ENCODE measurements at regions not wholly inside any gene's neighbourhood (a gene's known extent, or its start where the extent isn't known, plus 50 kb on each side); places are given as distances from the start of the nearest gene placed in this dataset.
"Not testable (repeated sequence)": the region's sequence is repeated elsewhere in the genome, so short reads cannot be mapped to it uniquely, and the experiment has no call there.

- in situ Hi-C loops (cut with HindIII; ENCODE audit: low pct_ligation_motif_present, low sequenced_read_pairs), result no loop called here
- DNase-seq, result no peak
- no peak overlapping the region for H3K27ac ChIP-seq
- TF ChIP-seq CTCF (IDR thresholded peaks at IDR 0.05; ENCODE audit: low read depth, low read length, missing control alignments), result no peak
- H3K27me3 ChIP-seq (replicated peaks), result no peaks in the 10 kb centered on the region
- no peak overlapping the region for H3K4me3 ChIP-seq (ENCODE audit: low read depth, low read length)
- no peaks in the 10 kb centered on the region for H3K36me3 ChIP-seq (replicated peaks)
Observed at GRCh38 chr12:131192951-131193350, 239.2 kb downstream of the ADGRD1 start.

GRCh38 chr12:131194166-131194565 is 240.5 kb downstream of the ADGRD1 start:
- Histone ChIP-seq H3K27me3 (replicated peaks) (no peaks in the 10 kb centered on the region), H3K4me3 (ENCODE audit: low read depth, low read length) (no peak overlapping the region), H3K27ac (no peak overlapping the region), H3K36me3 (replicated peaks) (no peaks in the 10 kb centered on the region)
- in situ Hi-C loops (cut with HindIII; ENCODE audit: low pct_ligation_motif_present, low sequenced_read_pairs), result no loop called here
- no peak for TF ChIP-seq CTCF (IDR thresholded peaks at IDR 0.05; ENCODE audit: low read depth, low read length, missing control alignments)
- no peak for DNase-seq

- no peaks in the 10 kb centered on the region for H3K36me3 ChIP-seq (replicated peaks)
- H3K27ac ChIP-seq, result no peak overlapping the region
- in situ Hi-C loops (cut with HindIII; ENCODE audit: low pct_ligation_motif_present, low sequenced_read_pairs), result no loop called here
- TF ChIP-seq CTCF (IDR thresholded peaks at IDR 0.05; ENCODE audit: low read depth, low read length, missing control alignments), result no peak
- DNase-seq, result no peak
- no peaks in the 10 kb centered on the region for H3K27me3 ChIP-seq (replicated peaks)
- H3K4me3 ChIP-seq (ENCODE audit: low read depth, low read length), result no peak overlapping the region
Observed at GRCh38 chr12:131195796-131196195, 242.1 kb downstream of the ADGRD1 start.

GRCh38 chr12:131196220-131196619 is 242.5 kb downstream of the ADGRD1 start:
- no peaks in the 10 kb centered on the region for H3K36me3 ChIP-seq (replicated peaks)
- no peaks in the 10 kb centered on the region for H3K27me3 ChIP-seq (replicated peaks)
- no peak overlapping the region for H3K27ac ChIP-seq
- H3K4me3 ChIP-seq (ENCODE audit: low read depth, low read length), result no peak overlapping the region
- TF ChIP-seq CTCF (IDR thresholded peaks at IDR 0.05; ENCODE audit: low read depth, low read length, missing control alignments), result no peak
- no peak for DNase-seq
- in situ Hi-C loops (cut with HindIII; ENCODE audit: low pct_ligation_motif_present, low sequenced_read_pairs), result no loop called here

- no peaks in the 10 kb centered on the region for H3K36me3 ChIP-seq (replicated peaks)
- in situ Hi-C loops (cut with HindIII; ENCODE audit: low pct_ligation_motif_present, low sequenced_read_pairs), result no loop called here
- H3K27me3 ChIP-seq (replicated peaks), result no peaks in the 10 kb centered on the region
- TF ChIP-seq CTCF (IDR thresholded peaks at IDR 0.05; ENCODE audit: low read depth, low read length, missing control alignments), result no peak
- H3K27ac ChIP-seq, result no peak overlapping the region
- DNase-seq, result no peak
- H3K4me3 ChIP-seq (ENCODE audit: low read depth, low read length), result no peak overlapping the region
Observed at GRCh38 chr12:131197490-131197889, 243.8 kb downstream of the ADGRD1 start.

GRCh38 chr12:131199221-131199620 is 245.5 kb downstream of the ADGRD1 start:
- TF ChIP-seq CTCF (IDR thresholded peaks at IDR 0.05; ENCODE audit: low read depth, low read length, missing control alignments), result no peak
- Histone ChIP-seq H3K27me3 (replicated peaks) (no peaks in the 10 kb centered on the region), H3K4me3 (ENCODE audit: low read depth, low read length) (no peak overlapping the region), H3K36me3 (replicated peaks) (no peaks in the 10 kb centered on the region), H3K27ac (no peak overlapping the region)
- DNase-seq, result no peak
- in situ Hi-C loops (cut with HindIII; ENCODE audit: low pct_ligation_motif_present, low sequenced_read_pairs), result no loop called here

- H3K27me3 ChIP-seq (replicated peaks); H3K4me3 ChIP-seq (ENCODE audit: low read depth, low read length); in situ Hi-C loops (cut with HindIII; ENCODE audit: low pct_ligation_motif_present, low sequenced_read_pairs); H3K27ac ChIP-seq; DNase-seq; H3K36me3 ChIP-seq (replicated peaks): not testable (repeated sequence)
Observed at GRCh38 chr12:131201912-131202311, 248.2 kb downstream of the ADGRD1 start.

Data from brain microvascular endothelial cell (primary cell).